ENCODE measurements at regions not wholly inside any gene's neighbourhood (a gene's known extent, or its start where the extent isn't known, plus 50 kb on each side); places are given as distances from the start of the nearest gene placed in this dataset.

DNA sequence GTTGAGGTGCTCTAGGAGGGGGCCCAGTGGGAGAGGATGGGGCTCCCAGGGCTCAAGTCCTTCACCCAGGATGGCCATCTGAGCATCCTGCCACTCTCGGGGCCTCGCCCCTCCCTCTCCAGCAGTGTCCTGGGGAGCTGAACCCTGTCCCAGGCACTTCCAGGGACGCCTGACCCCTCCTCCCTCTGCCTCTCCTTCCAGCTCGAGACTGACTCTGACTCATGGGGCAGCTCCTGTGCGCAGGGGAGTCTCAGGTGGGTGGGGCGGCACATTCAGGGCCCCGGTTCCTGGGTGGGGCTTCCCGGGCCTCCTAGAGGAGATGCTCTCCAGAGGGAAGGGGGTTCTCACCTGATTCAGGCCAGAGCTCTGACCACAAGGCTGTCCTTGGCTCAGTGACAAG lies 77.1 kb upstream of the IGLL5 start:
- no peak for DNase-seq
- H3K4me3 Mint-ChIP-seq: no peak overlapping the region
- H3K27ac Mint-ChIP-seq: no peak overlapping the region
- no peaks in the 10 kb centered on the region for H3K36me3 Mint-ChIP-seq
- H3K9me3 Mint-ChIP-seq: no peaks in the 10 kb centered on the region
- peaks cover 19% of the 10 kb centered on the region for H3K4me1 Mint-ChIP-seq
- H3K27me3 Mint-ChIP-seq: no peaks in the 10 kb centered on the region

GRCh38 chr22:22811016-22812009 lies 76.3 kb upstream of the IGLL5 start:
- no peak for DNase-seq
- no peak overlapping the region for H3K4me3 Mint-ChIP-seq
- no peak overlapping the region for H3K27ac Mint-ChIP-seq
- no peaks in the 10 kb centered on the region for H3K9me3 Mint-ChIP-seq
- peaks cover 28% of the 10 kb centered on the region for H3K4me1 Mint-ChIP-seq
- H3K27me3 Mint-ChIP-seq: no peaks in the 10 kb centered on the region
- no peaks in the 10 kb centered on the region for H3K36me3 Mint-ChIP-seq

- H3K4me1 Mint-ChIP-seq: peaks cover 35% of the 10 kb centered on the region
- no peak overlapping the region for H3K4me3 Mint-ChIP-seq
- DNase-seq: no peak
- H3K27ac Mint-ChIP-seq: no peak overlapping the region
- H3K27me3 Mint-ChIP-seq: no peaks in the 10 kb centered on the region
- H3K36me3 Mint-ChIP-seq: no peaks in the 10 kb centered on the region
- no peaks in the 10 kb centered on the region for H3K9me3 Mint-ChIP-seq
These were observed 75.3 kb upstream of the IGLL5 start for GRCh38 chr22:22812031-22812905.

DNA sequence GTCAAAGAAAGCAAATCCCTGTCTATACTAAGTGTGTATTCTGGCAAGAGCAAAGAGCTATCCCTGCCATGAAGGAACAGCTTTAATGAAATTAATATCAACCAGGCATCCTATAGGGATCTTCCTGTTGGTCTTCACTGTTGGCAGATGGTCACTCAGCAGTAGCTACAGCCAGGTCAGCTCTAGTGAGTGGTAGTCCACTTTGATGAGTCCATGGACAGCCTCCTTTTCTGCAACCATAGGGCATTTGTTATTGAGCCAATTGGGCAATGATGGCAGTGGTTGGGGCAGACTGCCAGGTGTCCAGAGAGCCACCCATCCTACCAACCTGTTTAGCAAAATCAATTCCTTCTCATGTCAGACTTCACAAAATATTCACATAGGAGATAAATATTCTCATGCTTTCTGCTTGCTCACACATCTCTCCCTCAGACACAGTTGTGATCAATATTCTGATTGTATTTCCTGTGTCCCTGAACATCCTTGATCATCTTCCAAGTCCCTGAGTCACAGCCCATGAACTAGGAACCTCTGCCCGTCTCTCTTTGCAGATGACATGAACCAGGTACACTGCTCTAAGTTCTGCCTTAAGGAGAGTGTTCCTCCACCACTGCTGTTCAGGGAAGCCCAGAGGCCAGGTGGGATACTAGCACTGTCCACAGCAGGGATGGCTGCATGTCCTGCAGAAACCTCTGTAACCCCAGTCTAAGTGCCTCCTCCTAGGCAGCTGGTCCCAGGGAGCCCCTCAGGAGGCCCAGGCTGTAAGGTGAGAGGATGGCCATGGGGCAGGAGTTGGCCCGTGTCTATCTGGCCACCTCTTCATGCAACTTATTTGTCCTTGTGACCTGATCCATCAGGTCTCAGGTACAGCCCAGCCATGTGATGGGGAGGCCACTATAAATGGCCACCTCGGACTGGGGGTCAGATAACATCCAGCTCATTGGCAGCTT lies 74.2 kb upstream of the IGLL5 start:
- Mint-ChIP-seq H3K9me3 (no peaks in the 10 kb centered on the region), H3K4me1 (peaks cover 44% of the 10 kb centered on the region), H3K4me3 (no peak overlapping the region), H3K27ac (no peak overlapping the region), H3K36me3 (peaks cover under 1% of the 10 kb centered on the region), H3K27me3 (no peaks in the 10 kb centered on the region)
- DNase-seq: no peak

DNA sequence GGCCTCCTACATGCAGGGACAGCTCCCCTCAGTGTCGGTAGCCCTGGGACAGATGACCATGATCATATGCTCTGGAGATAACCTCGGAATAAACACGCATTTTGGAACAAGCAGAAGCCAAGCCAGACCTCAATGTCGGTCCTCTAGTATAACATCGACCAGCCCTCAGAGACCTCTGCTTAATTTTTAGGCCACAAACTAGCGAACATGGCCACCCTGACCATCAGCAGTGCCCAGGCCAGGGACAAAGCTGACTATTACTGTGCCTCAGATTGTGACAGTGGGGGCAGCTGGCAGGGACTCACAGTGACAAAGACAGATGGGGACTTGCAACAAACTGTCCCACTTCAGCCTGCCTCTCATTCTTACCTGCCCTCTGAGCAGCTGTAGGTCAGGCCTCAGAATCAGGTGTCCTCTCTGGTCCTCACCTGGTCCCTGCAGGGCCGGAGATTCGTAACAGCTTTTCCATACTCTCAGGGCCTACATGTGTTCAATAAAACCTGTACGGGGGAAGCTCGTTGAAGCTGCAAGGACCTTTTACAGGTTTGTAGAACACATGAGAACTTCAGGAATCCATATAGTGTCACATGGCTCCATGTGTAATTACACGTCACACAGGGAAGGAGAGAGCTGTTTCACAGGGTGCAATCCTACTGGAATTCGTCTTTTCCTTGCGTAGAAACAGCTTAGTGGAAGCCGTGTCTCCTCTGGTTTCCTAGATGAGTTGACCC lies 72.8 kb upstream of the IGLL5 start:
- Mint-ChIP-seq H3K9me3 (no peaks in the 10 kb centered on the region), H3K27ac (no peak overlapping the region), H3K4me1 (peaks cover 57% of the 10 kb centered on the region), H3K27me3 (no peaks in the 10 kb centered on the region), H3K36me3 (peaks cover 2% of the 10 kb centered on the region), H3K4me3 (no peak overlapping the region)
- no peak for DNase-seq

- H3K27ac Mint-ChIP-seq: peak overlapping the region; percentile 30
- H3K36me3 Mint-ChIP-seq: peaks cover 2% of the 10 kb centered on the region
- H3K27me3 Mint-ChIP-seq: no peaks in the 10 kb centered on the region
- no peak for DNase-seq
- no peaks in the 10 kb centered on the region for H3K9me3 Mint-ChIP-seq
- no peak overlapping the region for H3K4me3 Mint-ChIP-seq
- peaks cover 62% of the 10 kb centered on the region for H3K4me1 Mint-ChIP-seq
These were observed 72.0 kb upstream of the IGLL5 start for GRCh38 chr22:22815397-22816170.

- DNase-seq: no peak
- Mint-ChIP-seq H3K36me3 (peaks cover 2% of the 10 kb centered on the region), H3K9me3 (no peaks in the 10 kb centered on the region), H3K27me3 (no peaks in the 10 kb centered on the region), H3K4me1 (peaks cover 64% of the 10 kb centered on the region), H3K27ac (no peak overlapping the region), H3K4me3 (no peak overlapping the region)
These were observed 71.5 kb upstream of the IGLL5 start for GRCh38 chr22:22816171-22816514.

DNA sequence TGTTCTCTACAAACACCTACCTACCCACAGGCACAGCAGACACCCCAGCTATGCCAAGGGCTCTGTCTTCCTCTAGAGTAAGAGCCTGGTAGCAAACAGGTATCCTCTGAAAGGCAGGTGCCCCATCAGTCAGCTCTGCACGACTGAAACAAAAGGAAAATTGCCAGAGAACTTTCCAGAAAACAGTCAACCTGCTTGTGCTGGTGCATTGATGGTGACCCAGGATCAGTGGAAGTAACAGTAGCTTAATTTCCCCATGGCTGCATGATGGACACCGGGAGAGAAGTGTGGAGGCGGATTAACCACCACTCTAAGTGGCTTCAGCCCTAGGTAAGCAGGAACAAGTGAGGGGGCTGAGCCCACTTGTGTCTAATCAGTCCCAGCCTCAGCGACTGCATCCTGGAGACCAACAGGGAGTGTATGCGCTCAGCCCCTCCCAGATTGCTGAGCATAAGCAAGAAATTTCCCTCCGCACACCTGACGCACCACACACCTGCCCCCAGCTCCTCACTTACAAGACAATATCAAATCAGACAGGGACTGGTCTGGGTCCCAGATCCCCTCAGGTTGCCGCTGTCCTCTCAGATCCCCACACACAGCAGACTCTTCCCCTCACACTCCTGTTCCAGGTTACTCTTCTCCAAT lies 70.7 kb upstream of the IGLL5 start:
- no peak overlapping the region for H3K27ac Mint-ChIP-seq
- peaks cover 2% of the 10 kb centered on the region for H3K36me3 Mint-ChIP-seq
- H3K4me3 Mint-ChIP-seq: no peak overlapping the region
- H3K9me3 Mint-ChIP-seq: no peaks in the 10 kb centered on the region
- no peaks in the 10 kb centered on the region for H3K27me3 Mint-ChIP-seq
- no peak for DNase-seq
- peaks cover 70% of the 10 kb centered on the region for H3K4me1 Mint-ChIP-seq

DNA sequence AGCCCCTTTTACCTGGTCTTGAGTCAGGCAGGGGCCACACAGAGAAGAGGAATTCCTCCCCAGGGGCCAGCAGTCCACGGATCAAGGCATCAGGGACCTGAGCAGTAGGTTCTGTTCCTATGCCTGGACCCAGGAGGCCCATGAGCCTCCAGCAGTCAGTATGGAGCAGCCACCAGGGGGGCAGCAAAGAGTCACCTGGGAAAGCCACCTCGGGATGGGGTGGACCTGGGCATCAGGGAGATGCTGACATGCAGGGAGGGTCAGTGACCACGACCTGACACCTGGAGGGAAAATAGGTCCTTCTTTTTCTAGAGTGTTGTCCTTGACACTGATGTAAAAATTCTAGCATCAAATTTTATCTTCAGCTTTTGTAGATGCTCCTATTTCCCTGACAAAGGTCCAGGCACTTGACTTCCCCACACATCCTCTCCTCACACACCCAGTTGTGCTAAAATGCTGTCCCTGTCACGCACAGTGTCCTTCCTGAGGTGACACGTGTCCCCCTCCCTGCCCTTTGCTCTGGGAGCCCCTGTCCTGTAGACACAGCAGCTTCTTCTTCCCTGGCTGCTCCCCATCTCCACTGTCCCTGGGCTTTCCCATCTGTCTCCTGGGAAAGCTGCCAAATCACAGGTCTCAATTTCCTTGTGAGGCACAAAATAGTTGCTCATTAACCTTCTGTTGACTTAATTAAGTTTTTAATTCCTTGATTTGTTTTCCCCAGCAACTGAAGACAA lies 70.0 kb upstream of the IGLL5 start:
- Mint-ChIP-seq H3K4me1 (peaks cover 72% of the 10 kb centered on the region), H3K27me3 (no peaks in the 10 kb centered on the region), H3K36me3 (peaks cover 2% of the 10 kb centered on the region), H3K4me3 (no peak overlapping the region), H3K27ac (peak overlapping the region; percentile 52), H3K9me3 (no peaks in the 10 kb centered on the region)
- DNase-seq: no peak

DNA sequence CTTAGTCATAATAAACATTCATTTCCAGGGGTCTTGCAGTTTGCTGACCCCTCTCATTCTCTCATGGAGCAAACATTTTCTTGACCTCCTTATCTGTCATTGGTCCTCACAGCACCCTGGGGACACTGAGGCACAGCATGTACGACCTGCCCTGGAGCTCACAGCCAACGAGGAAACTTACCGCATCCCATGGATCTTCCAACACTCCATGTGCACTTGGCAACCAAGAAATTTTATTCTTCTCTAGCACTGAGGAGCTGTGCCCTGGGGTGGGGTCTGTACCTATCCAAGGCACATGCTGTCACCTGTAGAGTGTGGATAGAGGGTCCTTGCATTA lies 69.4 kb upstream of the IGLL5 start:
- Mint-ChIP-seq H3K9me3 (no peaks in the 10 kb centered on the region), H3K4me3 (no peak overlapping the region), H3K36me3 (peaks cover 2% of the 10 kb centered on the region), H3K27ac (no peak overlapping the region), H3K4me1 (peaks cover 76% of the 10 kb centered on the region), H3K27me3 (no peaks in the 10 kb centered on the region)
- DNase-seq: no peak

DNA sequence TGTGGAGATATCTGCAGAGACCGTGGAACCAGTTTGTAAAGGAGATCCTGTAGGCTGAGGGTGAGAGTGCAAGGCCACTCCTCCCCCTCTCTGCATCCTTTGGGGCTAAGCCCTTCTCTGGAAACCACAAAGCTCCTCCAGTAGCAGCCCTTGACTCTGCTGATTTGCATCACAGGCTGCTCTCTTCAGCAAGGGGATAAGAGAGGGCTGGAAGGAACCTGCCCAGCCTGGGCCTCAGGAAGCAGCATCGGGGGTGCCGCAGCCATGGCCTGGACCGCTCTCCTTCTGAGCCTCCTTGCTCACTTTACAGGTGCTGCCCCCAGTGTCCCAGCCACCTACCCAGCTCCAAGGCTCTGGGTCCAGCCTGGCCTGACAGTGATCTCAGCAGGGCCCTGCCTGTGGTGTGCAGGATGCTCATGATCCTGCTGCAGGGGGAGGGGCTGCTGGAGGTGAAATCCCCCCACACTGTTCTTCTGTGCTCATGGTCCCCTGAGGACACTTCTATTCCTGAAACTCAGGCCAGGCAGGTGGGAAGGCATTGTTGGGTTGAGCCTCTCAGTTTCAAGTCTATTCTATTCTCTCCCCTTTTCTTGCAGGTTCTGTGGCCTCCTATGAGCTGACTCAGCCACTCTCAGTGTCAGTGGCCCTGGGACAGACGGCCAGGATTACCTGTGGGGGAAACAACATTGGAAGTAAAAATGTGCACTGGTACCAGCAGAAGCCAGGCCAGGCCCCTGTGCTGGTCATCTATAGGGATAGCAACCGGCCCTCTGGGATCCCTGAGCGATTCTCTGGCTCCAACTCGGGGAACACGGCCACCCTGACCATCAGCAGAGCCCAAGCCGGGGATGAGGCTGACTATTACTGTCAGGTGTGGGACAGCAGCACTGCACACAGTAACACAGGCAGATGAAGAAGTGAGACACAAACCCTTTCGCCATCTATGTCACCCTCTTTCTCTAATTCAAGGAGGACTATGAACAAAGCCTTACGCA lies 68.5 kb upstream of the IGLL5 start:
- H3K4me3 Mint-ChIP-seq: no peak overlapping the region
- peak; percentile 27 for DNase-seq
- H3K4me1 Mint-ChIP-seq: peaks cover 83% of the 10 kb centered on the region
- no peaks in the 10 kb centered on the region for H3K9me3 Mint-ChIP-seq
- no peaks in the 10 kb centered on the region for H3K27me3 Mint-ChIP-seq
- H3K27ac Mint-ChIP-seq: peak overlapping the region; percentile 79
- peaks cover 2% of the 10 kb centered on the region for H3K36me3 Mint-ChIP-seq

- Mint-ChIP-seq H3K36me3 (peaks cover 2% of the 10 kb centered on the region), H3K27ac (peak overlapping the region; percentile 79), H3K4me1 (peaks cover 82% of the 10 kb centered on the region), H3K4me3 (no peak overlapping the region), H3K27me3 (no peaks in the 10 kb centered on the region), H3K9me3 (no peaks in the 10 kb centered on the region)
- no peak for DNase-seq
These were observed 67.5 kb upstream of the IGLL5 start for GRCh38 chr22:22820076-22820475.
